HepG2 (cell line): ENCODE measurements at regions not wholly inside any gene's neighbourhood (a gene's known extent, or its start where the extent isn't known, plus 50 kb on each side); places are given as distances from the start of the nearest gene placed in this dataset.

Experiments used
- IKZF4 ChIP-seq: sonication (generic); formaldehyde crosslinking; IDR thresholded peaks from 2 replicates; pipeline ENCODE4 v1.5.1; 2020; ENCODE audit warnings: borderline replicate concordance, mild to moderate bottlenecking, low read depth, missing genetic modification reagents; ENCODE audit errors: not compliant biosample characterization
- KDM5A ChIP-seq: fragments of 200-600 bp; sonication (generic); IDR thresholded peaks from 2 replicates; pipeline ENCODE4 v1.7.0; 2018; ENCODE audit warnings: antibody characterized with exemption, mild to moderate bottlenecking, low read length, borderline replicate concordance
- KDM5B ChIP-seq: sonication (generic); formaldehyde crosslinking; IDR thresholded peaks from 2 replicates; pipeline ENCODE4 v1.4.0; 2020; ENCODE audit warnings: missing genetic modification reagents, mild to moderate bottlenecking, borderline replicate concordance
- MAZ ChIP-seq, 2 experiments: sonication (generic) in 1 of 2; formaldehyde crosslinking in 1 of 2; IDR thresholded peaks; 2 replicates each; pipeline versions ENCODE4 v1.5.0 to v1.6.1; 2012 to 2020; ENCODE audit warnings: low read depth in 2 of 2, mild to moderate bottlenecking in 2 of 2, borderline replicate concordance in 1 of 2, improper control_type of control experiment in 1 of 2, low read length in 1 of 2, missing genetic modification reagents in 1 of 2, moderate library complexity in 1 of 2
- PAWR ChIP-seq: sonication (generic); formaldehyde crosslinking; IDR thresholded peaks from 2 replicates; pipeline ENCODE4 v1.4.0; 2020; ENCODE audit warnings: missing genetic modification reagents, mild to moderate bottlenecking, borderline replicate concordance
- TP53 ChIP-seq: sonication (generic); formaldehyde crosslinking; conservative IDR thresholded peaks from 2 replicates; pipeline ENCODE4 v1.4.0; 2020; ENCODE audit warnings: missing genetic modification reagents
- ZBTB21 ChIP-seq: sonication (generic); formaldehyde crosslinking; IDR thresholded peaks from 2 replicates; pipeline ENCODE4 v1.4.0; 2020; ENCODE audit warnings: missing genetic modification reagents
- ZMYM4 ChIP-seq: sonication (generic); formaldehyde crosslinking; IDR thresholded peaks from 2 replicates; pipeline ENCODE4 v1.8.1; 2023; ENCODE audit warnings: mild to moderate bottlenecking, missing genetic modification reagents
- ZNF207 ChIP-seq: fragments of 450-650 bp; IDR thresholded peaks from 2 replicates; pipeline ENCODE4 v1.6.1; 2016; ENCODE audit warnings: antibody characterized with exemption, borderline replicate concordance
- TF ChIP-seq, protein P1 (sequence below): sonication (generic); formaldehyde crosslinking; IDR thresholded peaks from 2 replicates; pipeline ENCODE4 v1.5.1; 2020; ENCODE audit warnings: mild to moderate bottlenecking, missing genetic modification reagents, borderline replicate concordance
- TF ChIP-seq, protein P2 (sequence below): sonication (generic); formaldehyde crosslinking; IDR thresholded peaks from 2 replicates; pipeline ENCODE4 v1.4.0; 2020; ENCODE audit warnings: missing genetic modification reagents
- TF ChIP-seq, protein P3 (sequence below), 2 experiments: sonication (generic) in 1 of 2; formaldehyde crosslinking in 1 of 2; IDR thresholded peaks; 2 replicates each; pipeline versions ENCODE4 v1.4.0 to v1.6.1; 2018 to 2020; ENCODE audit warnings: missing genetic modification reagents in 2 of 2, borderline replicate concordance in 1 of 2, low read depth in 1 of 2, mild to moderate bottlenecking in 1 of 2, missing biosample characterization in 1 of 2
- TF ChIP-seq, protein P4 (sequence below): IDR thresholded peaks from 2 replicates; pipeline ENCODE4 v1.6.1; 2018; ENCODE audit warnings: missing genetic modification reagents
- TF ChIP-seq, protein P5 (sequence below): sonication (generic); formaldehyde crosslinking; IDR thresholded peaks from 2 replicates; pipeline ENCODE4 v1.4.0; 2020; ENCODE audit warnings: missing genetic modification reagents, mild to moderate bottlenecking, borderline replicate concordance
- TF ChIP-seq, protein P6 (sequence below): sonication (generic); formaldehyde crosslinking; conservative IDR thresholded peaks from 2 replicates; pipeline ENCODE4 v1.8.0; 2022; ENCODE audit warnings: low read depth, missing genetic modification reagents
- TF ChIP-seq, protein P7 (sequence below): sonication (generic); formaldehyde crosslinking; IDR thresholded peaks from 2 replicates; pipeline ENCODE4 v1.9.0; 2021; ENCODE audit warnings: missing genetic modification reagents, borderline replicate concordance

DNA sequence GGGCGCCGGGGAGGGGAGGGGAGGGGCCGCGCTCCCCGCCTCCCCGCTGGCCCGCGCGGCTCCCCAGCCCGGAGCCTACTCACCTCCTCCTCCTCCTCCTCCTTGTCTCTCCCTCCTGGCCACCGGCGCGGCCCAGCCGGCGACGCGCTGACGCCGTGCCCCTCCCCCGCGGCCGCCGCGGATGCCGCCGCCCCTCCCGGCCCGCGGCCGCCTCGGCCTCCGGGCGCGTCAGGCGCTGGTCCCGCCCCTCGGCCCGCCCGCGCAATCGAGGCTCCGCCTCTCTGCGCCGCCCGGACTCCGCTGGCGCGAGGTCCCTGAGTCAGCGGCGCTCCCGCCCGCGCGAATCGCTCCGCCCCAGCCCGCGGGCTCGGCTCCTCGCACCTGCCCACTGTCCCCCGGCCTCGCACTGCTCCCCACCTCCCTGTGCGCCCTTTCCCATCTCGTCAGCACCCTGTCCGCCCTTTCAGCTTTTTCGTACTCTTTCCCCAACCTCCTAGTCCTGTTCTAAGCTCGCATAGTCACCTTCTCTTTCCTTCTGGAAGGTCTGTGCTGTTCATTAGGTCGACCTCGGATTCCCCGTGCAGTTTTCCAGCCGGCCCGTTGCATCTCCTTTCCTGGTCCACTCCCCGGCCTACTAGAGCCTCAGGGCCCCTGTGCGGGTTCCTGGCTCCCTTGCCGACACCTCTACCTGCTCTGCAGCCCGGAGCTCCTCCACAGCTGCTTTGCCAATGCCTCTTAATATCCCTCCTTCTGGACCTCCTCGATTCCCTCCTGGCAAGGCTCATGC lies 187.4 kb downstream of the ZEB2 start (continued):
- TF ChIP-seq, protein P1, sequence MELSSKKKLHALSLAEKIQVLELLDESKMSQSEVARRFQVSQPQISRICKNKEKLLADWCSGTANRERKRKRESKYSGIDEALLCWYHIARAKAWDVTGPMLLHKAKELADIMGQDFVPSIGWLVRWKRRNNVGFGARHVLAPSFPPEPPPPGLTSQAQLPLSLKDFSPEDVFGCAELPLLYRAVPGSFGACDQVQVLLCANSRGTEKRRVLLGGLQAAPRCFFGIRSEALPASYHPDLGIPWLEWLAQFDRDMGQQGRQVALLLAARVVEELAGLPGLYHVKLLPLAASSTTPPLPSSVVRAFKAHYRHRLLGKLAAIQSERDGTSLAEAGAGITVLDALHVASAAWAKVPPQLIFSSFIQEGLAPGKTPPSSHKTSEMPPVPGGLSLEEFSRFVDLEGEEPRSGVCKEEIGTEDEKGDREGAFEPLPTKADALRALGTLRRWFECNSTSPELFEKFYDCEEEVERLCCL (CRISPR knock-in tag) = no peak
- TF ChIP-seq IKZF4 (CRISPR knock-in tag) (peak; percentile 69), PAWR (CRISPR knock-in tag) (no peak), ZNF207 (no peak), MAZ (IDR thresholded peaks at IDR 0.05; ENCODE audit: borderline replicate concordance, low read depth, low read length) (peak; percentile 81), MAZ (CRISPR knock-in tag; IDR thresholded peaks at IDR 0.05; ENCODE audit: low read depth) (peak; percentile 85), ZMYM4 (CRISPR knock-in tag) (peak; percentile 78; the same call in 1 of the 2 replicates), KDM5A (no peak), KDM5B (CRISPR knock-in tag) (peak; percentile 36; the same call in 1 of the 2 replicates), ZBTB21 (CRISPR knock-in tag) (no peak), TP53 (CRISPR knock-in tag) (no peak)
- TF ChIP-seq, protein P2, sequence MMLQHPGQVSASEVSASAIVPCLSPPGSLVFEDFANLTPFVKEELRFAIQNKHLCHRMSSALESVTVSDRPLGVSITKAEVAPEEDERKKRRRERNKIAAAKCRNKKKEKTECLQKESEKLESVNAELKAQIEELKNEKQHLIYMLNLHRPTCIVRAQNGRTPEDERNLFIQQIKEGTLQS (CRISPR knock-in tag) = peak; percentile 42; the same call in 1 of the 2 replicates
- TF ChIP-seq, protein P3, sequence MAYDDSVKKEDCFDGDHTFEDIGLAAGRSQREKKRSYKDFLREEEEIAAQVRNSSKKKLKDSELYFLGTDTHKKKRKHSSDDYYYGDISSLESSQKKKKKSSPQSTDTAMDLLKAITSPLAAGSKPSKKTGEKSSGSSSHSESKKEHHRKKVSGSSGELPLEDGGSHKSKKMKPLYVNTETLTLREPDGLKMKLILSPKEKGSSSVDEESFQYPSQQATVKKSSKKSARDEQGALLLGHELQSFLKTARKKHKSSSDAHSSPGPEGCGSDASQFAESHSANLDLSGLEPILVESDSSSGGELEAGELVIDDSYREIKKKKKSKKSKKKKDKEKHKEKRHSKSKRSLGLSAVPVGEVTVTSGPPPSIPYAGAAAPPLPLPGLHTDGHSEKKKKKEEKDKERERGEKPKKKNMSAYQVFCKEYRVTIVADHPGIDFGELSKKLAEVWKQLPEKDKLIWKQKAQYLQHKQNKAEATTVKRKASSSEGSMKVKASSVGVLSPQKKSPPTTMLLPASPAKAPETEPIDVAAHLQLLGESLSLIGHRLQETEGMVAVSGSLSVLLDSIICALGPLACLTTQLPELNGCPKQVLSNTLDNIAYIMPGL (CRISPR knock-in tag; IDR thresholded peaks at IDR 0.05; ENCODE audit: borderline replicate concordance in 1 of 2, low read depth in 1 of 2) = no peak; a peak in 1 of 4 replicates
- TF ChIP-seq, protein P4, sequence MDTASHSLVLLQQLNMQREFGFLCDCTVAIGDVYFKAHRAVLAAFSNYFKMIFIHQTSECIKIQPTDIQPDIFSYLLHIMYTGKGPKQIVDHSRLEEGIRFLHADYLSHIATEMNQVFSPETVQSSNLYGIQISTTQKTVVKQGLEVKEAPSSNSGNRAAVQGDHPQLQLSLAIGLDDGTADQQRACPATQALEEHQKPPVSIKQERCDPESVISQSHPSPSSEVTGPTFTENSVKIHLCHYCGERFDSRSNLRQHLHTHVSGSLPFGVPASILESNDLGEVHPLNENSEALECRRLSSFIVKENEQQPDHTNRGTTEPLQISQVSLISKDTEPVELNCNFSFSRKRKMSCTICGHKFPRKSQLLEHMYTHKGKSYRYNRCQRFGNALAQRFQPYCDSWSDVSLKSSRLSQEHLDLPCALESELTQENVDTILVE (CRISPR knock-in tag) = no peak
- TF ChIP-seq, protein P5, sequence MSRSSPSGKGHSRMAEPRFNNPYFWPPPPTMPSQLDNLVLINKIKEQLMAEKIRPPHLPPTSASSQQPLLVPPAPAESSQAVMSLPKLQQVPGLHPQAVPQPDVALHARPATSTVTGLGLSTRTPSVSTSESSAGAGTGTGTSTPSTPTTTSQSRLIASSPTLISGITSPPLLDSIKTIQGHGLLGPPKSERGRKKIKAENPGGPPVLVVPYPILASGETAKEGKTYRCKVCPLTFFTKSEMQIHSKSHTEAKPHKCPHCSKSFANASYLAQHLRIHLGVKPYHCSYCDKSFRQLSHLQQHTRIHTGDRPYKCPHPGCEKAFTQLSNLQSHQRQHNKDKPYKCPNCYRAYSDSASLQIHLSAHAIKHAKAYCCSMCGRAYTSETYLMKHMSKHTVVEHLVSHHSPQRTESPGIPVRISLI = peak; percentile 28; the same call in 1 of the 2 replicates
- TF ChIP-seq, protein P6, sequence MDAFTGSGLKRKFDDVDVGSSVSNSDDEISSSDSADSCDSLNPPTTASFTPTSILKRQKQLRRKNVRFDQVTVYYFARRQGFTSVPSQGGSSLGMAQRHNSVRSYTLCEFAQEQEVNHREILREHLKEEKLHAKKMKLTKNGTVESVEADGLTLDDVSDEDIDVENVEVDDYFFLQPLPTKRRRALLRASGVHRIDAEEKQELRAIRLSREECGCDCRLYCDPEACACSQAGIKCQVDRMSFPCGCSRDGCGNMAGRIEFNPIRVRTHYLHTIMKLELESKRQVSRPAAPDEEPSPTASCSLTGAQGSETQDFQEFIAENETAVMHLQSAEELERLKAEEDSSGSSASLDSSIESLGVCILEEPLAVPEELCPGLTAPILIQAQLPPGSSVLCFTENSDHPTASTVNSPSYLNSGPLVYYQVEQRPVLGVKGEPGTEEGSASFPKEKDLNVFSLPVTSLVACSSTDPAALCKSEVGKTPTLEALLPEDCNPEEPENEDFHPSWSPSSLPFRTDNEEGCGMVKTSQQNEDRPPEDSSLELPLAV (CRISPR knock-in tag) = 0 out of 2 replicates have a peak, but pooled peaks have one; percentile 36
- TF ChIP-seq, protein P7, sequence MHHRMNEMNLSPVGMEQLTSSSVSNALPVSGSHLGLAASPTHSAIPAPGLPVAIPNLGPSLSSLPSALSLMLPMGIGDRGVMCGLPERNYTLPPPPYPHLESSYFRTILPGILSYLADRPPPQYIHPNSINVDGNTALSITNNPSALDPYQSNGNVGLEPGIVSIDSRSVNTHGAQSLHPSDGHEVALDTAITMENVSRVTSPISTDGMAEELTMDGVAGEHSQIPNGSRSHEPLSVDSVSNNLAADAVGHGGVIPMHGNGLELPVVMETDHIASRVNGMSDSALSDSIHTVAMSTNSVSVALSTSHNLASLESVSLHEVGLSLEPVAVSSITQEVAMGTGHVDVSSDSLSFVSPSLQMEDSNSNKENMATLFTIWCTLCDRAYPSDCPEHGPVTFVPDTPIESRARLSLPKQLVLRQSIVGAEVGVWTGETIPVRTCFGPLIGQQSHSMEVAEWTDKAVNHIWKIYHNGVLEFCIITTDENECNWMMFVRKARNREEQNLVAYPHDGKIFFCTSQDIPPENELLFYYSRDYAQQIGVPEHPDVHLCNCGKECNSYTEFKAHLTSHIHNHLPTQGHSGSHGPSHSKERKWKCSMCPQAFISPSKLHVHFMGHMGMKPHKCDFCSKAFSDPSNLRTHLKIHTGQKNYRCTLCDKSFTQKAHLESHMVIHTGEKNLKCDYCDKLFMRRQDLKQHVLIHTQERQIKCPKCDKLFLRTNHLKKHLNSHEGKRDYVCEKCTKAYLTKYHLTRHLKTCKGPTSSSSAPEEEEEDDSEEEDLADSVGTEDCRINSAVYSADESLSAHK (CRISPR knock-in tag) = no peak
